ENCODE measurements at regions not wholly inside any gene's neighbourhood (a gene's known extent, or its start where the extent isn't known, plus 50 kb on each side); places are given as distances from the start of the nearest gene placed in this dataset.

GRCh38 chr16:73890186-73891128 is 406.2 kb upstream of the PSMD7 start:
- TF ChIP-seq CTCF (conservative IDR thresholded peaks at IDR 0.05; ENCODE audit: low read depth, low read length), result no peak
- no peak for TF ChIP-seq BHLHE40 (IDR thresholded peaks at IDR 0.05; ENCODE audit: low read depth, low read length)
- BruUV-seq (replicated peaks), result no TSS peak
- H3K4me1 ChIP-seq (ENCODE audit: control insufficient read depth, insufficient read depth, low read length), result no peaks in the 10 kb centered on the region
- H2AK5ac ChIP-seq (ENCODE audit: low read depth, low read length), result no peak overlapping the region
- H4K5ac ChIP-seq (ENCODE audit: low read depth, low read length), result no peak overlapping the region
- ChIA-PET POLR2A (ENCODE audit: unreplicated experiment) (no interaction called here), CTCF (no interaction called here)
- no peak overlapping the region for H3K27ac ChIP-seq (ENCODE audit: insufficient read depth, low read length)
- no peak overlapping the region for H3K23ac ChIP-seq (ENCODE audit: low read depth, low read length)
- H2AFZ ChIP-seq (replicated peaks; ENCODE audit: low read length, poor library complexity), result no peak overlapping the region
- H2BK120ac ChIP-seq (ENCODE audit: low read depth, low read length), result no peak overlapping the region
- intact Hi-C loops (cut with micrococcal nuclease), result no loop called here
- no peak for ATAC-seq (ENCODE audit: low read depth)
- dilution Hi-C loops (cut with HindIII; ENCODE audit: low sequenced_read_pairs, unreplicated experiment), result no loop called here
- H4K91ac ChIP-seq (ENCODE audit: insufficient read depth, low read depth, low read length), result no peak overlapping the region
- peak overlapping the region; percentile 76; the same call in 1 of the 2 replicates for H3K4me2 ChIP-seq (ENCODE audit: low read depth, low read length)
- no peak overlapping the region for H3K56ac ChIP-seq (ENCODE audit: extremely low read depth, insufficient read depth, low read length)
- H3K9me1 ChIP-seq (ENCODE audit: insufficient read depth, low read length), result no peaks in the 10 kb centered on the region
- no peak overlapping the region for H2AK9ac ChIP-seq (replicated peaks; ENCODE audit: low read depth, low read length, poor library complexity)
- no peak overlapping the region for H3K4me3 ChIP-seq (ENCODE audit: insufficient read depth, low read depth, low read length)
- no peak overlapping the region for H2BK15ac ChIP-seq (ENCODE audit: low read depth, low read length)
- H3K4ac ChIP-seq (ENCODE audit: low read depth, low read length), result no peak overlapping the region
- no peaks in the 10 kb centered on the region for H3K36me3 ChIP-seq (ENCODE audit: control insufficient read depth, insufficient read depth, low read length)
- no peaks in the 10 kb centered on the region for H3K9me3 ChIP-seq (ENCODE audit: control insufficient read depth, insufficient read depth, low read length)
- H2BK5ac ChIP-seq (ENCODE audit: low read depth, low read length, poor library complexity, severe bottlenecking), result no peak overlapping the region
- in situ Hi-C loops (cut with MboI; ENCODE audit: low sequenced_read_pairs), result loop anchor here (25.0 kb wide), 2 partner anchors 1378 to 1653 kb away; no protein-coding TSS in a partner anchor
- peak; percentile 4 for DNase-seq
- no peak overlapping the region for H3K18ac ChIP-seq (ENCODE audit: low read depth, low read length)
- H2BK20ac ChIP-seq (ENCODE audit: low read depth, low read length), result no peak overlapping the region
- no peaks in the 10 kb centered on the region for H4K20me1 ChIP-seq (ENCODE audit: insufficient read depth, low read length)
- H4K8ac ChIP-seq (ENCODE audit: low read depth in 2 of 2, low read length in 2 of 2), result no peak overlapping the region
- no peak overlapping the region for H3K9ac ChIP-seq (ENCODE audit: low read depth, low read length)
- no peaks in the 10 kb centered on the region; the same call in 1 of the 2 replicates for H3K27me3 ChIP-seq (ENCODE audit: control insufficient read depth, insufficient read depth, low read length)
- no peaks in the 10 kb centered on the region for H3K79me1 ChIP-seq (ENCODE audit: low read depth in 1 of 2, low read length in 2 of 2)
- H3K14ac ChIP-seq (replicated peaks; ENCODE audit: low read depth, low read length), result no peak overlapping the region
- 0% methylated on average over 2 of the region's 23 CpGs; no CpG with 5 or more reads in 1 of the 2 experiments for WGBS, 2 experiments (ENCODE audit: extremely low coverage in 2 of 2, insufficient read length in 1 of 2)
